ENCODE measurements at regions not wholly inside any gene's neighbourhood (a gene's known extent, or its start where the extent isn't known, plus 50 kb on each side); places are given as distances from the start of the nearest gene placed in this dataset.

- TF ChIP-seq, protein P1, sequence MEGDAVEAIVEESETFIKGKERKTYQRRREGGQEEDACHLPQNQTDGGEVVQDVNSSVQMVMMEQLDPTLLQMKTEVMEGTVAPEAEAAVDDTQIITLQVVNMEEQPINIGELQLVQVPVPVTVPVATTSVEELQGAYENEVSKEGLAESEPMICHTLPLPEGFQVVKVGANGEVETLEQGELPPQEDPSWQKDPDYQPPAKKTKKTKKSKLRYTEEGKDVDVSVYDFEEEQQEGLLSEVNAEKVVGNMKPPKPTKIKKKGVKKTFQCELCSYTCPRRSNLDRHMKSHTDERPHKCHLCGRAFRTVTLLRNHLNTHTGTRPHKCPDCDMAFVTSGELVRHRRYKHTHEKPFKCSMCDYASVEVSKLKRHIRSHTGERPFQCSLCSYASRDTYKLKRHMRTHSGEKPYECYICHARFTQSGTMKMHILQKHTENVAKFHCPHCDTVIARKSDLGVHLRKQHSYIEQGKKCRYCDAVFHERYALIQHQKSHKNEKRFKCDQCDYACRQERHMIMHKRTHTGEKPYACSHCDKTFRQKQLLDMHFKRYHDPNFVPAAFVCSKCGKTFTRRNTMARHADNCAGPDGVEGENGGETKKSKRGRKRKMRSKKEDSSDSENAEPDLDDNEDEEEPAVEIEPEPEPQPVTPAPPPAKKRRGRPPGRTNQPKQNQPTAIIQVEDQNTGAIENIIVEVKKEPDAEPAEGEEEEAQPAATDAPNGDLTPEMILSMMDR (IDR thresholded peaks at IDR 0.05): no peak
- TF ChIP-seq POLR2AphosphoS5 (IDR thresholded peaks at IDR 0.05): no peak
These were observed 429.5 kb downstream of the ZIC1 start for GRCh38 chr3:147838652-147839051.

Measured in breast epithelium (tissue), 3 donors.